ENCODE measurements at regions not wholly inside any gene's neighbourhood (a gene's known extent, or its start where the extent isn't known, plus 50 kb on each side); places are given as distances from the start of the nearest gene placed in this dataset.

DNA sequence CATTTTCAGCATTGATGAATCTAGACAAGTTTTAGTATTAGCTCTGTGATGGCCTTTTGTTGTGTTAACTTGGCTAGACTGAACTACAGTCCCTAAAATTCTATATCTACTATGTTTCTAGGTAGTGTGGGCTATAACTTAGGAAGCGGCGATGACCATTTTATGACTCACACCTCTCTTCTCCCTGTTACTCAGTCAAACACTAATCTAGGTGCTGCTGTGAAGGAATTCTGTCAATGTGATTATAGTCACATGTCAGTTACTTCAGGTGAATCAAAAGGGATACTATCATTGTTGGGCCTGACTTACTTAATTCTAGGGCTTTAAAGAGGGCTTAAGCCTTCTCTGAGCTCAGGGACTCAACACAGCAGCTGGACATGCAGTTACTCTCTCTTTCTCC lies 691.5 kb upstream of the MAP3K7 start:
- TF ChIP-seq, protein P1, sequence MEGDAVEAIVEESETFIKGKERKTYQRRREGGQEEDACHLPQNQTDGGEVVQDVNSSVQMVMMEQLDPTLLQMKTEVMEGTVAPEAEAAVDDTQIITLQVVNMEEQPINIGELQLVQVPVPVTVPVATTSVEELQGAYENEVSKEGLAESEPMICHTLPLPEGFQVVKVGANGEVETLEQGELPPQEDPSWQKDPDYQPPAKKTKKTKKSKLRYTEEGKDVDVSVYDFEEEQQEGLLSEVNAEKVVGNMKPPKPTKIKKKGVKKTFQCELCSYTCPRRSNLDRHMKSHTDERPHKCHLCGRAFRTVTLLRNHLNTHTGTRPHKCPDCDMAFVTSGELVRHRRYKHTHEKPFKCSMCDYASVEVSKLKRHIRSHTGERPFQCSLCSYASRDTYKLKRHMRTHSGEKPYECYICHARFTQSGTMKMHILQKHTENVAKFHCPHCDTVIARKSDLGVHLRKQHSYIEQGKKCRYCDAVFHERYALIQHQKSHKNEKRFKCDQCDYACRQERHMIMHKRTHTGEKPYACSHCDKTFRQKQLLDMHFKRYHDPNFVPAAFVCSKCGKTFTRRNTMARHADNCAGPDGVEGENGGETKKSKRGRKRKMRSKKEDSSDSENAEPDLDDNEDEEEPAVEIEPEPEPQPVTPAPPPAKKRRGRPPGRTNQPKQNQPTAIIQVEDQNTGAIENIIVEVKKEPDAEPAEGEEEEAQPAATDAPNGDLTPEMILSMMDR (IDR thresholded peaks at IDR 0.05): no peak
- TF ChIP-seq POLR2A (IDR thresholded peaks at IDR 0.05) (no peak), EP300 (IDR thresholded peaks at IDR 0.05) (no peak), POLR2AphosphoS5 (IDR thresholded peaks at IDR 0.05) (no peak)

Measured in upper lobe of left lung (tissue), 4 donors.